Uterus (tissue), 3 donors: ENCODE measurements at regions not wholly inside any gene's neighbourhood (a gene's known extent, or its start where the extent isn't known, plus 50 kb on each side); places are given as distances from the start of the nearest gene placed in this dataset.

ENCODE experiments used
- DNase-seq, 2 donors: peaks; one replicate each; pipeline ENCODE4 v3.0.0-alpha.2; 2019 to 2020
- H3K27ac ChIP-seq, 2 donors: fragments of 200-600 bp; sonication (generic); 1 replicate in 1 of 2; 2 replicates in 1 of 2; pipeline ENCODE4 v1.5.1; 2016 to 2018
- H3K27me3 ChIP-seq, 2 donors: fragments of 200-600 bp; sonication (generic); one replicate each; pipeline ENCODE4 v1.5.1; 2018 to 2019; ENCODE audit warnings: control low read depth in 1 of 2
- H3K36me3 ChIP-seq, 2 donors: fragments of 200-600 bp; sonication (generic); one replicate each; pipeline ENCODE4 v1.5.1; 2019; ENCODE audit warnings: control low read depth in 1 of 2
- H3K4me1 ChIP-seq, 2 donors: fragments of 200-600 bp; sonication (generic); one replicate each; pipeline ENCODE4 v1.5.1; 2018 to 2019; ENCODE audit warnings: control low read depth in 1 of 2
- H3K4me3 ChIP-seq, 2 donors: fragments of 200-600 bp; sonication (generic); 1 replicate in 1 of 2; 2 replicates in 1 of 2; pipeline ENCODE4 v1.5.1; 2018 to 2019; ENCODE audit warnings: mild to moderate bottlenecking in 1 of 2
- H3K9me3 ChIP-seq, 2 donors: fragments of 200-600 bp; sonication (generic); one replicate each; pipeline ENCODE4 v1.5.1; 2019; ENCODE audit warnings: control low read depth in 1 of 2
- CTCF ChIP-seq, 4 experiments: fragments of 200-600 bp in 2 of 4; fragments of 450-650 bp in 2 of 4; sonication (generic) in 2 of 4; IDR thresholded peaks; one replicate each; pipeline ENCODE4 v1.5.1; 2016 to 2019; ENCODE audit warnings: antibody characterized with exemption in 4 of 4, mild to moderate bottlenecking in 2 of 4, moderate library complexity in 1 of 4
- POLR2A ChIP-seq, 2 donors: fragments of 450-650 bp; IDR thresholded peaks; one replicate each; pipeline ENCODE4 v1.6.1; 2016; ENCODE audit warnings: antibody characterized with exemption in 2 of 2, mild to moderate bottlenecking in 1 of 2, moderate library complexity in 1 of 2
- intact Hi-C: fragments of 100-400 bp; cut with DNase I; formaldehyde crosslinking; loops from one replicate; pipeline ENCODE4 v1.15.1; 2023; ENCODE audit warnings: low total_unique reads
- donor health status: DM: yes; HTN: yes; CAD: no.

DNA sequence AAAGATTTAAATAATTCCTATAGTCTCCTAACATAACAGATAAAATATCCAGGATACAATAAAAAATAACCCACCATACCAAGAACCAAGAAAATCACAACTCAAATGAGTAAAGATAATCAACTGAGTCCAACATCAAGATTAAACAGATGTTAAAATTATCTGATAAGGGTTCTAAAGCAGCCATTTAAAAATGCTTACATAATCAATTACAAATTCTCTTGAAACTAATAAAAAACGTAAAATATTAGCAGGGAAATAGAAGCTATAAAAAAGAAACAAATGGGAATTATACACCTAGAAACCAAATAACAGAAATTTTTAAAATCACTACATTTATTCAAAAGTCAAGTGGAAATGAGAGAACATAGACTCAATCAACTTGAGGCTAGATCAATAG lies 297.7 kb upstream of the RAB6C start:
- intact Hi-C loops = no loop called here

GRCh38 chr2:129689653-129690448 lies 289.6 kb upstream of the RAB6C start:
- H3K27me3 ChIP-seq = no peaks in the 10 kb centered on the region
- TF ChIP-seq CTCF (IDR thresholded peaks at IDR 0.05) (no peak), POLR2A (IDR thresholded peaks at IDR 0.05) (no peak)
- H3K27ac ChIP-seq = no peak overlapping the region
- DNase-seq = no peak
- no peaks in the 10 kb centered on the region for H3K4me1 ChIP-seq
- H3K9me3 ChIP-seq = no peaks in the 10 kb centered on the region
- H3K4me3 ChIP-seq = no peak overlapping the region
- no peaks in the 10 kb centered on the region for H3K36me3 ChIP-seq
- intact Hi-C loops = no loop called here

More for the DNA sequence above, 297.7 kb upstream of the RAB6C start:
- Histone ChIP-seq H3K9me3 (no peaks in the 10 kb centered on the region), H3K4me3 (no peak overlapping the region), H3K27me3 (no peaks in the 10 kb centered on the region), H3K27ac (no peak overlapping the region), H3K36me3 (no peaks in the 10 kb centered on the region), H3K4me1 (no peaks in the 10 kb centered on the region)
- no peak for DNase-seq
- TF ChIP-seq POLR2A (IDR thresholded peaks at IDR 0.05) = no peak

DNA sequence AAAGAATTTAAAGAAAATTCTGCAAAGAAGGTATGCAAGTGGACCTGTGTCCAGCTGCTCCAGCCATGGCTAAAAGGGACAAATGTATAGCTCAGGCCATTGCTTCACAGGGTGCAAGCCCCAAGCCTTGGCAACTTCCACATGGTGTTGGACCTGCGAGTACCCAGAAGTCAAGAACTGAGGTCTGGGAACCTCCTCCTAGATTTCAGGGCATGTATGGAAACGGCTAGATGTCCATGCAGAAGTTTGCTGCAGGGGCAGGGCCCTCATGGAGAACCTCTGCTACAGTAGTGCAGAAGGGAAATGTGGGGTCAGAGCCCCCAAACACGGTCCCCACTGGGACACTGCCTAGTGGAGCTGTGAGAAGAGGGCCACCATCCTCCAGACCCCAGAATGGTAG lies 284.0 kb upstream of the RAB6C start:
- intact Hi-C loops = no loop called here
- Histone ChIP-seq H3K36me3 (no peaks in the 10 kb centered on the region), H3K27ac (no peak overlapping the region), H3K4me1 (no peaks in the 10 kb centered on the region), H3K27me3 (no peaks in the 10 kb centered on the region), H3K9me3 (no peaks in the 10 kb centered on the region), H3K4me3 (no peak overlapping the region)
- no peak for TF ChIP-seq POLR2A (IDR thresholded peaks at IDR 0.05)
- TF ChIP-seq CTCF (IDR thresholded peaks at IDR 0.05) = no peak
- no peak for DNase-seq

DNA sequence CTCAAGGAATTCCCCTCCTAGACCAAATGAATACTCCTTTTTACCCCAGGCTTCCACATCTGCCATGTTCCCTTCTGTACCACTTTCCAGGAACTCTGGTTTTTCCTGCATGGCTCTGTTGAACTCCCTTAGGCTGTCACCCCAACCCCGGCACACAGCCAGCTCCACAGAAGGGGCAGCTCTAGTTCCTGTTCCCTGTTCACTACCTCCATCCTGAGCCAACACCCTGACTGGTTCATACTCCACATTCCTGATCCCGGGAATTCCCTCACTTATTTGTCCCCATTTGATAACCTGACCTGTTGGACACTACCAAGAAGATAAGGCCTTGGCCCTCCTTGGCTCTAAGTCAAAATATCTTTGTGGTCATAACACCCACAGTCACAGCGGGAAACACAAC lies 280.9 kb upstream of the RAB6C start:
- no peaks in the 10 kb centered on the region for H3K9me3 ChIP-seq
- no peaks in the 10 kb centered on the region for H3K27me3 ChIP-seq
- no peak for TF ChIP-seq POLR2A (IDR thresholded peaks at IDR 0.05)
- no peak for TF ChIP-seq CTCF (IDR thresholded peaks at IDR 0.05)
- H3K36me3 ChIP-seq = no peaks in the 10 kb centered on the region
- intact Hi-C loops = no loop called here
- no peaks in the 10 kb centered on the region for H3K4me1 ChIP-seq
- DNase-seq = no peak
- H3K4me3 ChIP-seq = no peak overlapping the region
- H3K27ac ChIP-seq = no peak overlapping the region

GRCh38 chr2:129699781-129700573 lies 279.5 kb upstream of the RAB6C start:
- no peak for TF ChIP-seq CTCF (IDR thresholded peaks at IDR 0.05)
- no peak for TF ChIP-seq POLR2A (IDR thresholded peaks at IDR 0.05)
- intact Hi-C loops = no loop called here

More at GRCh38 chr2:129699781-129700573, 279.5 kb upstream of the RAB6C start:
- H3K27ac ChIP-seq = no peak overlapping the region
- no peaks in the 10 kb centered on the region for H3K27me3 ChIP-seq
- no peaks in the 10 kb centered on the region for H3K4me1 ChIP-seq
- H3K9me3 ChIP-seq = no peaks in the 10 kb centered on the region
- no peaks in the 10 kb centered on the region for H3K36me3 ChIP-seq
- DNase-seq = no peak
- H3K4me3 ChIP-seq = no peak overlapping the region
